ENCODE measurements at regions not wholly inside any gene's neighbourhood (a gene's known extent, or its start where the extent isn't known, plus 50 kb on each side); places are given as distances from the start of the nearest gene placed in this dataset.

DNA sequence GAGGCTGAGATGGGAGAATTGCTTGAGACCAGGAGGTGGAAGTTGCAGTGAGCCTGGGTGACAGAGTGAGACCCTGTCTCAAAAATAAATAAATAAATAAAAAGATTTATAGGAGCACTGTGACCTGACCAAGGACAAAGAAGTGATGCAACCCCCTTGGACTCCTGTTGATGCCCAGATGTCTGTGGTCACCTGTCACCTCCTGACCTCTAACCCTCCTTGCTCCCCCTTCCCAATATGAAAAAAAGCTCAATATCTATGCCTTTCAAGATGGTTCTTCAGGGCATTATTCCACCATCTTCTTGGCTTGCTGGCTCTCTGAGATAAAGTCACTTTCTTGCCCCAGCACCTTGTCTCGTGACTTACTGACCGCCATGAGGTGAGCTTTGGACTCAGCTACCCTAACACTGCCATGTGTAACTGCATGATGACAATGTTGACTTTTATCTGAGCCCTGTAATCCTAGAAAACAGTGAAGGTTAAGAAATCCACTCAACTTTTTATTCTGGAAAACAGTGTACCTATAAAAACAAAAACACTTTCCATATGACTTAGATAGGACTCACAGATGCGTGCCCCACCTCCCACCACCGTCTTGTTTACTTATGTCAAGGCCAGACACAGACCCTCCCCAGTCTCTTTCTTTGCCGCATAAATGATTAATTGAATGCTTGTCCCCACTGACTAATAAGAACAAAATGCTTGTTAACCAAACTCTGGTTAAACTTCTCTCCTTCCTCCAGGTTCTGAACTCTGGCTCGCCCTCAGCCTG lies 360.5 kb downstream of the BUD13 start:
- TF ChIP-seq, protein P1, sequence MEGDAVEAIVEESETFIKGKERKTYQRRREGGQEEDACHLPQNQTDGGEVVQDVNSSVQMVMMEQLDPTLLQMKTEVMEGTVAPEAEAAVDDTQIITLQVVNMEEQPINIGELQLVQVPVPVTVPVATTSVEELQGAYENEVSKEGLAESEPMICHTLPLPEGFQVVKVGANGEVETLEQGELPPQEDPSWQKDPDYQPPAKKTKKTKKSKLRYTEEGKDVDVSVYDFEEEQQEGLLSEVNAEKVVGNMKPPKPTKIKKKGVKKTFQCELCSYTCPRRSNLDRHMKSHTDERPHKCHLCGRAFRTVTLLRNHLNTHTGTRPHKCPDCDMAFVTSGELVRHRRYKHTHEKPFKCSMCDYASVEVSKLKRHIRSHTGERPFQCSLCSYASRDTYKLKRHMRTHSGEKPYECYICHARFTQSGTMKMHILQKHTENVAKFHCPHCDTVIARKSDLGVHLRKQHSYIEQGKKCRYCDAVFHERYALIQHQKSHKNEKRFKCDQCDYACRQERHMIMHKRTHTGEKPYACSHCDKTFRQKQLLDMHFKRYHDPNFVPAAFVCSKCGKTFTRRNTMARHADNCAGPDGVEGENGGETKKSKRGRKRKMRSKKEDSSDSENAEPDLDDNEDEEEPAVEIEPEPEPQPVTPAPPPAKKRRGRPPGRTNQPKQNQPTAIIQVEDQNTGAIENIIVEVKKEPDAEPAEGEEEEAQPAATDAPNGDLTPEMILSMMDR (IDR thresholded peaks at IDR 0.05) = no peak
- TF ChIP-seq ZFX (IDR thresholded peaks at IDR 0.05; ENCODE audit: borderline replicate concordance) = no peak

Measured in 22Rv1 (cell line).